EL (cell line): ENCODE measurements at regions not wholly inside any gene's neighbourhood (a gene's known extent, or its start where the extent isn't known, plus 50 kb on each side); places are given as distances from the start of the nearest gene placed in this dataset.
"Not testable (repeated sequence)": the region's sequence is repeated elsewhere in the genome, so short reads cannot be mapped to it uniquely, and the experiment has no call there.

Source experiments
- DNase-seq: peaks from one replicate; pipeline ENCODE4 v3.0.0-alpha.2; 2016

DNA sequence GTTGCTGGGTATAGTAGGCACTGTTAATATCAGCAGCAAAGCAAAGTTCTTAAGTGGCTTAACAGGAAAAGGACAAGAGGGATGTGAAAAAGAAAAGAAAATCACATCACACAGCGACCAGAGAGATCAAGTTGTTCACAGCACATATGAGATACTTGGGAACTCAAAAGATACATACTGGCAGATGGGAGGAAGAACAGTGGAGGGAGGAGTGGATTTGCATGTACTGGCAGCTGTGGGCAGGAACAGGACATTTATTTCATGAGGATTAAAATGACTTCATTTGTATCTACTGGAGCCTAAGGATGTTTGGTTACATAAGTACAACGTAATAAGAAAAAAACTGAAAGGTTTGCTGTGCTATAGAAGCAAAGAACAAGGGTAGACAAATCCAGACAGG, 136.5 kb upstream of the IFNG-AS1 start:
- no peak for DNase-seq

DNA sequence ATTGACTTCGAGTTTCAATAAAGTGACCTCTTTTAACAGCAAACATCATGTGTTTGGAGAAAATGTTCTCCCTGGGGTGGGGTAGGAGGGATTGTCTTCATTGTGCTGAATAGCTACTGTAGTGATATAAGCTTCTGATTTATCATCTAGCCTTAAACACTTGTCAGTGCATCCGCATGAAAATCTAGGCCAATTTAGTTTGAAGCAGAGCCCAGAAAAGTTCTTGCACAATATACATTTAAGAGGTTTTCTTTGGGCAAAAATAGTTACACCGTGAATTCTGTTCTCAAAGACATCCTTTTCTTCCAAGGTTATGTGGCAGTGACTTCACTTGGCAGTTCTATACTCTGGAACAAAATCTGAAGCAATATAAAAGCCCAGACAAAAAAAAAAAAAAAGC, 136.0 kb upstream of the IFNG-AS1 start:
- DNase-seq = peak; percentile 5

DNA sequence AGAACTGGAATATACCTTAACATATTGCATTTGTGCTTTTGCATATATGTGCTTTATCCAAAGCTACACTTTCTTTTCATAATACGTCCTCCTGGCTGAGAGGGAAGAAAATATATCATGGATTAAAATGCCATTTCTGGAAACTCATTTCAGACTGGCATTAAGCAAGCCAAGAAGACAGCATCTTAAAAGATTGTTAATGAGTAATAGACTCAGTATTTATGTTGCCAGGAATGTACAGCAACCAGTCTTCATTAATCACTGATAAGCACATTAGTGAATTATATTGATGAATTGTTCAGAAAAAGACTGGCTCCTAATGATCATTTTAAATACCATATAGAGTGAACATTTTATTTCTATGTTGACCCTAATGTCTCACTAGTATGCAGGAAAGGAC, 134.9 kb upstream of the IFNG-AS1 start:
- DNase-seq = no peak

DNA sequence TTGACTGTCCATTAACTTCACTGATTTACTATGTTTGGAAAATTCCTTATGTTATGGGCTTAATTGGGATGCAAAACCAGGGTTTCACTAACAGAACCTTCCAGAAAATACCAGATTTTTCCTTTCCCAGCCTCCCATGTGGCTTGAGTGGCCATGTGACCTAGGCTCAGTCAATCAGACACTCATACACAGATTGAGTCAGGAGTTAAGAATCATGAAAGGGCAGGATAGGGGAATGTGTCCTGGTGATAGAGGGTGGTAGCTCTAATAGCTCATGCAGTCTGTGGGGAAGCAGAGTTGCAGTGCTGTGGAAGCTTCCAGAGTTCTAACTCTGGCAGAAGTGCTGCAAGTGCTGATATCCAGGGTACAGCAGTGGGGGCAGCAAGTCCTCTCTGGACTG, 134.1 kb upstream of the IFNG-AS1 start:
- no peak for DNase-seq

DNA sequence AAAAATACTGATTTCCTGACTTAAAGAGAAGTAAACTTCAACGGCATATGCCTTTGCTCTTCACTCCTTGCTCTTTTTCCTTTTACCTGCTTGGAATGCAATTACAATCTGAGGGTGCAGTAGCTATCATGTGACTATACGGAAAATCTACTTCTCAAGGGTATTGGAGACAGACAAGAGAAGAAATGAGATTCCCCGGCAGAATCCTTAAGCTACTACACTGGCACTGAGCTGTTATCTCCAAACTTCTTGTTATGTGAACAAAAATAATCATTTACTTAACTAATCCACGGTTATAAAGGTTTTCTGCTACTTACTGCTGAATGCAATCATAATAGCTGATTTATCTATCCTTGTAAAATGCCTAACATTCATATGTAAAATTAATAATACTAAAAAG, 118.0 kb upstream of the IFNG-AS1 start:
- DNase-seq = no peak

DNA sequence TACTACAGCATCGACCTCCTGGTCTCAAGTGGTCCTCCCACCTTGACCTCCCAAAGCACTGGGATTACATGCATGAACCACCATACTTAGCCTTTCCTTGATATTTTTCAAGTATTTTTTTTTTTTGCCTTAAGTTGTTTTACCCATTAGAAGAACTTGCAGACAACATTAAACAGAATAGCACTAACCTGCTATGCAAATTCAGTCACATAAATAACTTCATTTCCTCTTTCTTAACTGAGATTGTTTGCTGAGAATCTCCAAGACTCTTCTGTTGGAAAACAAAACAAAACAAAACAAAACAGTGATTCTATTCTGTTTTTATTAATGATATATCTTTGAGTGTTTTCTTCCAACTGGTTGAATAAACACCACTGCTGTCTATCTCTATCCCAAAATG, 115.9 kb upstream of the IFNG-AS1 start:
- no peak for DNase-seq

DNA sequence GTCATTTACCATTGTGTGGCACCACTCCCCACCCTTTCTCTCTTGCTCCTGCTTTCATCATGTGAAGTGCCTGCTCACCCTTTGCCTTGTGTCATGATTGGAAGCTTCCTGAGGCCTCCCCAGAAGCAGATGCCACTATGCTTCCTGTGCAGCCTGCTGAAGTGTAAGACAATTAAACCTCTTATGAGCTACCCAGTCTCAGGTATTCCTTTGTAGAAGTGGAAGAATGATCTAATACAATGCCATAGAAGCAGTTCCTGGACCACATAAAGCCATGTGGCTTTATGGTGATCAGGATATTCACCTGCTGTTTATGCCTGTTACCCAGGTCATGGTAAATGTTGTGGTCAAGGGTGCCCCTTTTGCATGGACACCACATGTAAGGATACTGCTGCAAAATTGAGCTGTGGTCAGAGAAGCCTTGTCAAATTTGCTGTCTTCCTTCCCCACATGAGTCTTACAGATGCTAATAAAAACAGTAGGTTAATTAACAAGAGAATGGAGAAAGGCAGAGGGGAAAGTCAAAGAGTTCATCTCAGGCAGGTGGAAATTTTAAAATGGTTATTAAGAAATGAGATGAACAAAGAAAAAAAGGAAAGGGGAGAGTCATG, 112.8 kb upstream of the IFNG-AS1 start:
- no peak for DNase-seq

DNA sequence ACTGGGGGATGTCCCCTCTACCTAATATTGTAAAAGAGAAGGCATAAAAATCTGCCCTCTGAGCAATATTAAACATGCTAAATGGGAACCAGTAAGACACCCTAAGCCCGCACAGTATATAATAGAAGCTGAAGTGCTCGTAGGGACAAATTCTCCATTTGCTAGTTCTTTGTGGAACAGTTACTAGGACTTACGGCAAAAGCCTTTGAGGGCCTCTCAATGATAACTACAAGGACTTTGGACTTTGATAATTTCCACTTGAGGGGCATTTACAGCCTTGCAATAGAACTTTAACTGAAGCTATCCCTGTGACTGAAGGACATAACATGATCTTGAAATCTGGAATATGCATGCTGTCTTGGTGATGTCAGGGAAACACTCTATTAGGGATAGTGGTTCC, 111.5 kb upstream of the IFNG-AS1 start:
- no peak for DNase-seq

DNA sequence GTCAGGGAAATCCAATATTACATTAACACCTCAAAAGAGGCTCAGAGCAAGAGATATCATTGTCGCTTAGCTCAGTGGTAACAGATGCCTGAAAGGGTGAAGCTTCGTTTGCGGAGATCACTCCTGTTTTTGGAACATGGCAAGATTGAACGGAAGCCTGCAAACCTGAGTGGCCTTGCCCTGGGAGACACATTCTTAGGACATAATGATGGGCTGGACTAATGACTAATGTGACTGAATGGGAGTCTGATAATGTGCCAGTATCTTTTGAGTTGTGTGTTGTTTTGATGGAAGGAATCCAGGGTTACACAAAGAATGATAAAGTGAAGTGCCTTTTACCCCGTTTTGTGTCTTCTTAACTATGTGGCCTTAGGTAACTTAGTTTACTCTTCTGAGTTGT, 109.3 kb upstream of the IFNG-AS1 start:
- no peak for DNase-seq

DNA sequence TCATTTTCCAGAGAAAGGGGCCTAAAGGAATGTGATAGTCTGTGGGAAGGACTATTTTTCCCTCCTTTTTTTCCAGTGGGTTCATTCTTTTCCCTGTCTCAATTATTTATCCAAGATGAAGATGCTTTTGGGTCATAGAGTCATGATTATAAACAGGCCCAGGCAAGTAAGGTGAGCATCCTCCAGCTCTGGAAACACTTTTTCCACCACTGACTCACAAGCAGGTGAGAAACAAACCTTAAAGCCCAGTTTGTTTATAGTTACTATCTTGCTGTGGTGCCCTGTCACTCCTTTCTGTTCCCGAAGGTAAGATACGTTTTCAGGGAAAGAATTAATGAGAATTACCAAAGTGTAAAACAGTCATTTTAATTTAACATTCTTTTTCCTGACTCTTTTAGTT, 107.7 kb upstream of the IFNG-AS1 start:
- no peak for DNase-seq

DNA sequence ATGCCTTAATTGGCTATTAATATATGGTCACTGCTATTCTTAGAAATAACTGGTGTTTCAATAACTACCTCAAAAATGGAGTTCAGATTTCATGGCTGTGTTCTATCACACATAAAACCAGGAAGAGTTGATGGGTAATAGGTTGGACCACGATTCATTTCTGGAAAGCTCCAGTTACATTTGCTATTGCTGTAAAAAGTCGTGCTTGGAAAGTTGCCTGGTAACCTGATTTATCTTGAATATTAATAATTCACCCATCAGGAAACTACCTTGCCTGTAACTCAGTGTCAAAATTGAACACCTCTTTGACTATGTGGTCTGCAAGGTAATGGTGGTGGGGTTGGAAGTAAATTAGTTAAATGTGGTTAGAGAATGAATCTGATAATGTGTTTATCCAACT, 104.7 kb upstream of the IFNG-AS1 start:
- no peak for DNase-seq

DNA sequence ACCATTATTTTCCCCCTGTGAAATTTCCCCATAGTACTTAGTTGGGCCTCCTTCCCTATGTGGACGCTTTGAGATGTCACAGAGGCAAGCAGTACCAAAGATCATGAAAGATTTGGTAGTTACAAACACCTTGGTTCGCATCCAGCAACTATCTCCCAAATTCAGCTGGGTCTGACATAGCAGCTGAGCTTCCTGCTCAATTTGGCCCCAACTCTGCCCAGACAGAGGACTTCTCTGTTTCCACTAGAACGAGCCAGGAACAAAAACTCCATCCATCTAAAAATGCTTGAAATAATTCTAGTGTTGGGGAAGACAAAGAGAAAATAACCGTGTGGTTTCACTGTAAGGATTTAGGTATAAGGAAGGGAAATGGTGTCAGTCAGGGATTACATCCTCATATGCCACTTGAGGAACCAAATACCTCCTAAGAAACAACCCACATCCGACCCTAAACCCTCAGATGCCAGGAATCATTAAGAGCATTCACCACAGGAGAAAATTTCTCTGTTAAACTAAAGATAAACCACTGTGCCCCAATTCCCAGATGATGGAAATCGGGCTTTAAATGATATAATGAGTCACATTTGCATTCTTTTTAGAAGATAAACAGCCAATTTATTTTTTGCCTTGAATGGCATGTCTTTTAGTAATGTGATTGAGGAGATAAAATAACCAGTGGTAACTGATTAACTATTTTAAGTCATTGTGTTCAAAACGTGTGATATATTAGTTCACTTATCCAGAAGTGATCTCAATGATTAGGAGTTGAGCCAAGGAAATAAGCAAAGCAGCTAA, 103.7 kb upstream of the IFNG-AS1 start:
- DNase-seq = peak; percentile 40

DNA sequence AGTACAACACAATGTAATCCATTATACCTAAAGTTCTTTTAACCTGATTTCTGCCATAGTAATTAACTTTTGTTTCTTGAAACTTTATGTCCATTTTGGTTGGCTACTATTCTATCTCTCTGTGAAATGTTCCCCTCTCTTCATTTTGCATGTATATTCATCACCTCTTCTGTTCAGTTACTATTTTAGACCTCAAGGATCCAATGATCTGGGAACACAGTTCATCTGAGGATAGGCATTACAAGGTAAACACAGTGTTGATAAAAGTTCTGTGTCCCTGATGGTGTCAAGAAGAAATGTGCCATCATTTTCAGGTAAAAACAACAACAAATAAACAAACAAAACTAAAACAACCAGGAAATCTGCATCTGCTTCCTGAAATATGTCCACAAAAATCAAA, 102.2 kb upstream of the IFNG-AS1 start:
- no peak for DNase-seq

DNA sequence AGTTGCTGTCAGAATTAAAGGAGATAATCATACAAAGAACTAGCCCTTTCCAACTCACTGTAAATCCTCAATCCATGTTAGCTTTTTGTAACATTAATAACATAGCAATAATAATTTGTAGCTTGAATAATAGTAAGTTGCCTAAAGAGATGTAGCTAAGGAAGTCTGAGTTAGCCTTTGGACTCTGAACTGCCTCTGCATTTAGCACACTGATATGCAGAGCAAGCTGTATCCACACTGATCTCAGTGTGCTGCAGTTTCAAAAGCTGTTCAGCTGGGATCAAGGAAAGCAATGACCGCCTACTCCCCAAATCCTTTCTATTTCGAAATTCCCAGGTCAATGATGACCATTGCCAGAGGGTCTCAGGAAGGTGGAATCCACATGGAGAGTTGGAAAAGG, 99.3 kb upstream of the IFNG-AS1 start:
- no peak for DNase-seq

DNA sequence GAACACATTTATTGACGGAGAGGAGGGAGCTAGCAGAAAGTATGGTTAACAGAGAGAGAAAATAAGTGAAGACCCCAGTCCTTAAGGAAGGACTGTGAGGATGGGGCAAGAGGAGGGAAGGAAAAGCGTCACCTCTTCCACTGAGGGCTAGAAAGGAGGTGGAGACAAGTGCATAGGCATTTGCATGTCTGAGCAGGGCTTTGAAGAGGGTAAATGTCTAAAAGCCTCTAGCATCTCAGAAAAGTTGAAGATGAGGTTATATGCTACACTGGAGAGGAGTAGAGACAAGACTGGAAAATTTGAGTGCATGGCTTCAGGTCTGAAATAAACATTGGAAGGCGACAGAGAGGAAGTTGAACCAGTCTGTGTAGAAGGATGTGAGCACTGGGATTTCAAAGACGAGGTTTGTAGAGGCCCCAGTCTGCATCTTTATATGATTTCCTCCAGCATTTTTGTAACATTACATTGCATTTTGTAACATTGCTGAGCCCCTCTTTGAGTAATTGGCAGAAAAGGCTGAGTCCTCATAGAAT, 98.5 kb upstream of the IFNG-AS1 start:
- DNase-seq = no peak

DNA sequence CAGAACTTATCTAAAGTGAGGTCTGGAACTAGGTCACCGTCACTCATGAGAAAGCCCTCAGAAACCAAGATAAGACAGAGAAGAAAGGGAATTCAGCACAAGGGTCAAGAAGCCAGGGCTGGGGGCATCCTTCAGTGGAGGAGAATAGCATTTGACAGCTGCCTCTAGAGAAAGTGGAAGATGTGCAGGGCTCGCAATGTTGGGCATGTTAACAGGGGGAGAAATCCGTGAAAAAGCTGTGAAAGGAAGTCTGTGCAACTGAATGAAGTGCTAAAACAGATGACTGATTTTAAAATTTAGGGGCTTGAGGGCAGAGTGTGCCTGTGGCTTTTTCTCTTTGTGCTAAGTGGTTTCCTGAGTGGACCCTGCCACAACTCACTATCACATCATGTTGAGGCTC, 97.7 kb upstream of the IFNG-AS1 start:
- DNase-seq = no peak

DNA sequence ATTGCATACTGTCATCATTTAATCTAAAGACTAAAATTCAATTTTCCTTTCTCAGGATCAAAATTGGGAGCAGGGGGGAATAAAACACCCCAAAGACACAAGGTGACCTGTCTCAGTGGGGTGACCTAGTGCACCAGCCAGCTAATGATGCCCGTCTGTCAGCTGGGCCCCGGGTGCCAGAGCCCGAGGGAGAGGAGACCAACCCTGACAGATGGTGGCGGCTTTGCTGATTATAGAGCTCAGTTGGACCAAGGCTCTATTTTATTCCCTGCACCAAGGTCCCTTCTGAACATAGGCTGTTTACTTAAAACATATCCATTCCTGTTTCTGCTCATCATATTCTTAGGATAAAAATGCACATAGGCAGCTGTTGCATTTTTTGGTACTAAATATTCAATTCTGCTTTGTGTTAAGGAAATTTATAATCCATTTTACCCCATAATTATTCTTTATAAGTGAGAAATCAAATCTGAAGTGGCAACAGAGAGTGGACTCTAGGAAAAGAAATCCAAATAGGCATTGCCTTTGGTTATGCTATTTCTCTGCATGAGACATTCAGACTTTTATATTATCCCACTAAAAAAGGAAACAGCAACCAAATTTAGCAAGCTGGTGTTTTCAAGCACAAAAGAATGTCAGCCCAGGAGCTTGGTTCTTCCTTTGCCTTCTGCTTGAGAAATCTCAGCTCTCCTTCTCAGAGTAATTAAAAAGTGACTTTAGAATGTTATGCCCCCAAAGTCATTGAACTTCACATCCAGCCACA, 96.8 kb upstream of the IFNG-AS1 start:
- no peak for DNase-seq

DNA sequence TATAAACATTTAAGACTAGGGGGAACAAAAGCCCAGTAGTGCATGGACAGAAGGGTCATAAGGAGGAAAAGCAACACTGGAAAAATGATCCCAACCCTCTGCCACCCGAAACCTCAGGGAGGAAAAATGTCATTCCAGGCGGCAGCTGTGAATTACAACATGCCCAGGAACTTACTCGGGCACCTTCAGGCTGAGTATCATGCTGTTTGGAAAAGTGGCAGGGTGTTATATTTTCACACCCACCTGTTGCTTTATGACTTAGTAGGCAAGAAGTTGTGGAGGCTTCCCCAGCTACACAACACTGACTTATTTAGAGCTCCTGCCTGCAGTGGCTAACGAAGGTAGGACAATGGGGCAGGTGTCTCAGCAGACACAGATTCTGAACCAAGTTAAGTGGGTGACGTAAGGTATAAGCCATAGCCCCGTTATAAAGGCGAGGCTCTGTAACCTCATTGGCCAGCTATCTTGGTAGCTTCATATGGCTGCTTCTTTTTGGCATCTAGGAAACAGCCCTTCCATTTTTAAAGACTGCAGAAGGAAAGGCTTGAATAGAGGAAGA, 96.1 kb upstream of the IFNG-AS1 start:
- no peak for DNase-seq

DNA sequence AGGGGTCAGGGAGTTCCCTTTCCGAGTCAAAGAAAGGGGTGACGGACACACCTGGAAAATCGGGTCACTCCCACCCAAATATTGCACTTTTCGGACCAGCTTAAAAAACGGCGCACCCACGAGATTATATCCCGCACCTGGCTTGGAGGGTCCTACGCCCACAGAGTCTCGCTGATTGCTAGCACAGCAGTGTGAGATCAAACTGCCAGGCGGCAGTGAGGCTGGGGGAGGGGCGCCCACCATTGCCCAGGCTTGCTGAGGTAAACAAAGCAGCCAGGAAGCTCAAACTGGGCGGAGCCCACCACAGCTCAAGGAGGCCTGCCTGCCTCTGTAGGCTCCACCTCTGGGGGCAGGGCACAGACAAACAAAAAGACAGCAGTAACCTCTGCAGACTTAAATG, 88.8 kb upstream of the IFNG-AS1 start:
- not testable (repeated sequence) for DNase-seq

DNA sequence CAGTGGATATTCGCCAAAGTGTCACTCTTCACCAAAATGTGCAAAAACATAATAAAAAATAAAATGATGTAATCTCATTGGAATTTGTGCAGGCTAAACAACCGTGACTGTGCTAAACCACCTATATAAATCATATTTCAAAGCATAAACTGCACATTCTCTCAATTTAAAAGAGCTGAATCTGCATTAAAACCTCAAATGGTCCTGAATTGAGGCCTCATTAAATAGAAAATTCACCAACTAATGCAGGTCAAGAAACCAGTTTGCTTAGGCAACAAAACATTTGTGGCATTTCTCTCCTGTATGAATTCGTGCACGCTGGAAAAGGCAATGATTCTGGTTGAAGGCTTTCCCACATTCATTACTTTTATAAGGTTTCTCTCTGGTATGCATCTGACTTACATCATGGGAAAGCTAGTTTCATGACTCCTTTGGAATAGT, 80.1 kb upstream of the IFNG-AS1 start:
- DNase-seq = peak; percentile 91

DNA sequence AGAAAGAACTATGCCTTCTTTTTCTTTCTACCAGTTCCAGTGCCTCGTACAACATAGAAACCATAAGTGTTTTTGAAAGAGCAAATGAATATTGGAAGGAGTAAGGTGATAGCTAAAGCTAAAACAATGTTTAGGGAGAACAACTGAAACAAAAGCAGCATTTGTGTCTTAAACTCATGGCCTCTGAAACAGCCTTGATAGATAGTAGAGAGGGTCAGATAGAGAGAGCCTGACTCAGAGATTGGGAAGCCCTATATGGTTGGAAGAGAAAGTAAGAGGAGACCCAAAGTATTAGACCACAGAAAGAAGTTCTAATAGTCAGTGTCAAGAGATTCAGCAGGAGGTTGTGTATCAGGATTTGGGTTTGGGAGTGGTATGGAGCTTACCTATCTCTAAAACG, 79.6 kb upstream of the IFNG-AS1 start:
- peak; percentile 39 for DNase-seq

DNA sequence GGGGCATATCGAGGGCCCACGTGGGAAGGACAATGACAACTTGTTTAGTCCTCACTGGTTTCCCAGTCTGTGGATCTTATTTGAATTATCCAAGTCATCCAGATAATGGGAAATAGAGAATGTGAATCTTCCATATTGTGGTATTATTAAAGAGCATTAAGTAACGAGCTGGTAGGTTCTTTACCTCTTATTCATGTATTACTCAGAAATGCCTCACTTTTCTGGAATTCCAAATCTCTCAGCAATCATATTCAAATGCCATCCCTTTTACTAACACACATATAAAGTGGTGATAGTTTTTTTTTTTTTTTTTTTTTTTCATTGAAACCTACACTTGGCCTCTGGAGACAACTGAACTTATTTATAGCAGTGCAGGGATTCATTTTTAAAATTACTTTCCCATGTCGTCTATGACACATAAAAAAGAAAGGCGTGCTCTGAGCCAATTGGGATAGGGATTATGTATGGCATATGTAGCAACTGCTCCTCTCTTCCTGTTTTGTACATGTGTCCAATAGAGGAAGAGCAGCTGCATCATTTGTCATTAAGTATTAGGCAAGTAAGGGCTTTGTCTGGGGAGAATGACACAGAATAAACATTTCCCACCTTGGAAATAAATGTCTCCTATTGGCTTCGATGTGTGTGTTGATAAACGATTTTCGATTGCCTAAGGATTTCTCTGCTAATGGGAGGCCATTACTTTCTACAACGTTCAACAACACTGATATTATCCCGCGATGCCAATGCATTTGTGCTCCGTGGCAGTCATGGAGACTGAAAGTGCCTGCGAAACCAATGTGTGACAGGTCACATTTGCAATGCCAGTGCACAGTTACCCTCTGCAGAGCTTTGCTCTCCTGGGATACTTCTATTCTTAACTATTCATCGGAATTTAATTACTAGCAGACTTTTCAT, 78.6 kb upstream of the IFNG-AS1 start:
- peak; percentile 97 for DNase-seq

DNA sequence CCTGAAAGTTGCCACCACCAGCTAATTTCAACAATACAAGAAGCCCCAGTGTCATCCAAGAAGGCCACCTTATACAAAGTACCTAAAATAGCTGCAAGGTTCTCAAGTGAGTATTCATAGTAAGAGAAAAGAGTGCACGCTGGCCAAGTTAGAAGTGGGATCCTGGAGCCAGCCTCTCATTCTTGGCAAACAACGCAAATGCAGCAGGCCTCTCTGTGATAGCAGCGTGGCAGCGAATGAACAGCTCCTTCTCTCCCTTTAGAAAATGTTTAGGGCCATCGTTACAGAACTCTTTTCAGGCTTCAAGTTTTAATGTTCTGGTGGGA, 78.0 kb upstream of the IFNG-AS1 start:
- DNase-seq = no peak
